NCI-H1105 treated with DMSO at 0.1 percent for 48 hours (cell line): ENCODE measurements at regions not wholly inside any gene's neighbourhood (a gene's known extent, or its start where the extent isn't known, plus 50 kb on each side); places are given as distances from the start of the nearest gene placed in this dataset.

ENCODE experiments used
- DNase-seq: peaks from one replicate; lab custom pipeline; 2025; lab: John Stamatoyannopoulos, UW

DNA sequence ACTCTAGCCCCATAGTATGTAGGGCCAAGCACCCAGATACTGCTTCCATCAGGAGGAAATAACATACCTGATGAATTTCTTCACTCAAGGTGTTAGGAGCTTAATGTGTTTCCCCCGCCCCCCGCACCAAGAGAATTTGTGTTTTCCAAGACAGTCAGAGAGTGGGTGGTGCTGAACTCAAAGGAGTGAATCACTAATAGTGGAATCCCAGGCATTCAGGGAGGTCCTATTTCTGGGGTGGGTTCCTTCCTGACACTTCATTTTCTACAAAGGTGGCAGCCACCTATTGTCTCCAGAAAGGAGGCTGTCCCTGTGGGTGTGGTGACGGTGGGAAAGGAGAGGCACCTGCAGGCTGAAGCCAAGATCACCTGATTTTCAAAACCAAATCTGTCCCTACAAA is 50.8 kb upstream of the ELF5 start:
- no peak for DNase-seq

DNA sequence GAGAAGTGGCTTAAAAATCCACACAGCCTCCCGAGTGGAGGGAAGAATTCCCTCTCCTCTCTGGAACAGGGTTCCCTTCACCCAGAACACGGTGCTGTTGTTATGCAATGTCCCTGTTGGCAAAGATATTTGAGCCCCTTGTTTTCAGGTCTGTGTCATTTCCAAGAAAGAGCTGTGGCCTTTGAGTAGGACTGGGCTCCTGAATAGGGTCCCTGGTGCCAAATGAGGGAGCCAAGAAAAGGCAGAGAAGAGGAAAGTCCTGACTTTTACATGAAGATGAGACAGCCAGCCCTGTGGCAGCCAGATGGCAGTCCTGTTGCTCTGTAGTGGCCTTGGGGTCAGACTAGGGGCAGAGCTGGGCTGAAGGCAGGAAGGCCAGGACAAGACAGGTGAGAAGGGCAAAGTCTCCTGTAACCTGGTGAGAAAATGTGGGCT is 51.2 kb upstream of the ELF5 start:
- DNase-seq, result no peak

DNA sequence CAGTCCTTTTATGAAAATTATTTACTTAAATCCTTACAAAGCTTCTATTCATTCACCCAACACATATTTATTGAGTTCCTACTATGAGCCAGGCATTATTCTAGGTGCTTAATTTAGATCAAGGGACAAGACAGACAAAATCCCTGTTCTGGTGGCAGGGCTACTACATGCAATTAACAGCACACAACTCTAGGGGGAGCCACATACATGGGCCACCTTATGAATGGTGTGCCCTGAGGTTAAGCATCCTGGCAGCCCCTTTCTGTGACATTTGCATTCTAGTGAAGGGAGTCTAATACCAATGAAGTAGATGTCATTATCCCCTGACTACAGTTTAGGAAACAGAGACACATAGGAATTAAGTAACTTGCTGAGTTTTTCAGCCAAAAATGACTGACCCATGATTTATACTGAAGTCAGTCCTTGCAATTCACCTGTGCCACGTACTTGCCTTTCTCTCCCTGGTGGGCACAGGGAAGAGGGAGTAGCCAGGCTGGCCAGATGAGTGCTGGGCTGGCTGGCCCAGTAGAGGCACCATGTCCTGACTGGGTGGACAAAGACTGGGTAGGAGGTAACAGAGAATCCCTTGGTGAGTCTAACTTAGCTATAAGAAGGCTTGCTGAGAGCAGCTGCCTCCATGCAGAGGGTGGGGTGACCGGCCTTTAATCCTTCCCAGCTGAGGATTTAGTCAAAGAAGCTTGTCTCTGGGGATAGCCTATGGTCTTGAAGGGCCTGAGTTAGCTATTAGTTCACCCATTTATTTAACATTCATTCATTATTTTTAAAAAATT is 52.0 kb upstream of the ELF5 start:
- DNase-seq, result peak; percentile 10

DNA sequence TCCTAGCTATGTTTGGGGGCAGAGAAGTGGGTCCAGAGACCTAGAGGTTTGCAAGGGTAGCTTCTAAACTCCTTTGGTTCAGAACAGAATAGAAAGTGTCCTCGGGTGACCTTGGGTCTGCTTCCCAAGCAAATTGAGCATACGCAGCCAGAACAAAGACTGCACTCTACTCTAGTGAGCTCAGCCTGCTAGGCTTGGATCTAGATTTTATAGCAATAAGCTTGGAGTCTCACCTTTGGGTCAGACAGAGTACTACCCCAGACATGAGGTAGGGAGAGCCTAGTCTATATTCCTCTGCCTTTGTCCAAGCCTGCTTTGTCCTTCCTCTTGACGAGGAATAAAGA is 52.6 kb upstream of the ELF5 start:
- DNase-seq, result no peak

DNA sequence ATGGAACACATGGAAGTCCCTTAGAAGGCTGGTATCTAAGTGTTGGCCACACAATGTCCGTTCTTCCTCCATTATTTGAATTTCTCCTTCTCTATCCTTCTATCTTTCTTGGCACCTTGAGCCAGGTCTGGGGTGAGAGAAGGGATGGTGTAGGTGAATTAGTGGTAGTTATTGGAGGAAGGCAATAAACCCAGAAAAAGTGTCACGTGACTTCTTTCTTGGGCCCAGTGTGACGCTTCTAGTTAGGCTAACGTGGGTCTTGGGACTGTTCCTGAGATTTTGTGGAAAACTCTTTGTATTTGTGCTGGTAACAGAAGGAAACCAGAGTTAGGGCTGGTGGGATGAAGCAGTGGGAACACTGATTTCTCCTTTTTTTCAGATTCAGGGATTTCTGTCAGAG is 53.1 kb upstream of the ELF5 start:
- no peak for DNase-seq

DNA sequence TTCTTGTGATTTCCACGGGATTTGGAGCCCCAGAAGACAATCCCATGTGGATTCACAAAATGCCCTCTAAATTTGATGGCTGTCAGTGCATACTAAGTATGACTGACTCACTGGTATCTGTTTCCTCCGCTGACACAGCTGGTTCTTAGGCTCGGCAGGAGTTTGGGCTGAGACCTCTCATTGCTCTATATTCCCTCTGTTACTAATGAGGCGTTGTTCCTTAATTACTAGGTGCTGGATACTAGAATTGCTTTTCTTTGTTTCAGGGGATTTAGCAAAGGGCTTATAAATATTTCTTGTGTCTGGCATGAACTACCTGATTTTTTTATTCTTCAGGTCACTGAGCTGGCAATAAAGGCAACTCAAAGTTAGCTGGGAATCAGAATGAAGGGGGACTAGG is 53.2 kb upstream of the EHF start:
- no peak for DNase-seq

DNA sequence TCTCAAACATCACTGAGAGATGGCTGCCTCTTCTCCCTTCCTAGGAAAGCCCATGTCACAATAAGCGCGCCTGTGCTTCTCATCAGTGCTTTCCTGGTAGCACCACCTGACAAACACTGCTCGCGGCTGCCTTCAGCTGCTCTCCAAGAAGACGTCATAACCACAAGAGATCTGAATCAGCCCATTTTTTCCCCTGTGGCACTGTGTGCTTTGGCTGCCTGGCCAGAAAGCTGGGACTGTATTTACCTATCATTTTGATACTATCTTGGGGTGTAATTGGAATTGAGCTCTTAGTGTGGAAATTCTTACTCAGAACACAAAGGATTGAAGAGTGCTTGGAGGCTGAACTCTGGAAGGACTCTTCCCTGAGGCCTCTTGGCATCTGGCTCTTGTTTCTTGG is 50.3 kb upstream of the EHF start:
- no peak for DNase-seq
